ENCODE measurements at regions not wholly inside any gene's neighbourhood (a gene's known extent, or its start where the extent isn't known, plus 50 kb on each side); places are given as distances from the start of the nearest gene placed in this dataset.

GRCh38 chr2:104045071-104045470 is 808.8 kb upstream of the POU3F3 start:
- DNase-seq (ENCODE audit: low spot score), result no peak

- DNase-seq (ENCODE audit: low spot score), result no peak
These were observed 807.4 kb upstream of the POU3F3 start for GRCh38 chr2:104046466-104046865.

- DNase-seq (ENCODE audit: low spot score), result no peak
These were observed 806.4 kb upstream of the POU3F3 start for GRCh38 chr2:104047516-104047915.

GRCh38 chr2:104049438-104049837 is 804.5 kb upstream of the POU3F3 start:
- DNase-seq (ENCODE audit: low spot score), result no peak

GRCh38 chr2:104049981-104050380 is 803.9 kb upstream of the POU3F3 start:
- DNase-seq (ENCODE audit: low spot score), result no peak

- DNase-seq (ENCODE audit: low spot score), result no peak
These were observed 803.2 kb upstream of the POU3F3 start for GRCh38 chr2:104050656-104051242.

GRCh38 chr2:104051766-104052165 is 802.1 kb upstream of the POU3F3 start:
- DNase-seq (ENCODE audit: low spot score), result no peak

- no peak for DNase-seq (ENCODE audit: low spot score)
These were observed 801.6 kb upstream of the POU3F3 start for GRCh38 chr2:104052356-104052755.

GRCh38 chr2:104056451-104056850 is 797.5 kb upstream of the POU3F3 start:
- no peak for DNase-seq (ENCODE audit: low spot score)

- DNase-seq (ENCODE audit: low spot score), result no peak
These were observed 785.2 kb upstream of the POU3F3 start for GRCh38 chr2:104068665-104069064.

- DNase-seq (ENCODE audit: low spot score), result no peak
These were observed 776.3 kb upstream of the POU3F3 start for GRCh38 chr2:104077573-104077972.

GRCh38 chr2:104078431-104079157 is 775.3 kb upstream of the POU3F3 start:
- DNase-seq (ENCODE audit: low spot score), result no peak

GRCh38 chr2:104088745-104089144 is 765.2 kb upstream of the POU3F3 start:
- no peak for DNase-seq (ENCODE audit: low spot score)

GRCh38 chr2:104090407-104090806 is 763.5 kb upstream of the POU3F3 start:
- no peak for DNase-seq (ENCODE audit: low spot score)

- no peak for DNase-seq (ENCODE audit: low spot score)
These were observed 762.0 kb upstream of the POU3F3 start for GRCh38 chr2:104091894-104092293.

GRCh38 chr2:104092886-104093285 is 761.0 kb upstream of the POU3F3 start:
- no peak for DNase-seq (ENCODE audit: low spot score)

GRCh38 chr2:104102615-104103014 is 751.3 kb upstream of the POU3F3 start:
- DNase-seq (ENCODE audit: low spot score), result no peak

GRCh38 chr2:104109356-104109755 is 744.6 kb upstream of the POU3F3 start:
- DNase-seq (ENCODE audit: low spot score), result no peak

GRCh38 chr2:104118889-104119288 is 735.0 kb upstream of the POU3F3 start:
- no peak for DNase-seq (ENCODE audit: low spot score)

GRCh38 chr2:104120171-104120570 is 733.7 kb upstream of the POU3F3 start:
- DNase-seq (ENCODE audit: low spot score), result no peak

- no peak for DNase-seq (ENCODE audit: low spot score)
These were observed 728.8 kb upstream of the POU3F3 start for GRCh38 chr2:104125096-104125495.

- no peak for DNase-seq (ENCODE audit: low spot score)
These were observed 726.7 kb upstream of the POU3F3 start for GRCh38 chr2:104127049-104127770.

GRCh38 chr2:104140361-104140760 is 713.6 kb upstream of the POU3F3 start:
- DNase-seq (ENCODE audit: low spot score), result no peak
